Tibial nerve (tissue), 4 donors: ENCODE measurements at regions not wholly inside any gene's neighbourhood (a gene's known extent, or its start where the extent isn't known, plus 50 kb on each side); places are given as distances from the start of the nearest gene placed in this dataset.

ENCODE experiments used
- DNase-seq, 2 donors: peaks; one replicate each; pipeline ENCODE4 v3.0.0-alpha.2; 2019; ENCODE audit warnings: low spot score in 2 of 2
- H3K27ac ChIP-seq, 4 donors: fragments of 200-600 bp; sonication (generic) in 3 of 4; one replicate each; pipeline ENCODE4 v1.5.1; 2017 to 2019; ENCODE audit warnings: mild to moderate bottlenecking in 1 of 4
- H3K27me3 ChIP-seq, 2 donors: fragments of 200-600 bp; sonication (generic) in 1 of 2; one replicate each; pipeline versions ENCODE4 v1.5.1 to v1.6.0; 2017 to 2019
- H3K36me3 ChIP-seq, 3 donors: fragments of 200-600 bp; sonication (generic); one replicate each; pipeline ENCODE4 v1.5.1; 2018 to 2019
- H3K4me1 ChIP-seq, 4 donors: fragments of 200-600 bp; sonication (generic) in 3 of 4; one replicate each; pipeline ENCODE4 v1.5.1; 2017 to 2019
- H3K4me3 ChIP-seq, 4 donors: fragments of 200-600 bp; sonication (generic) in 3 of 4; one replicate each; pipeline ENCODE4 v1.5.1; 2017 to 2019; ENCODE audit warnings: mild to moderate bottlenecking in 1 of 4, moderate library complexity in 1 of 4
- H3K9me3 ChIP-seq, 4 donors: fragments of 200-600 bp; sonication (generic) in 3 of 4; one replicate each; pipeline ENCODE4 v1.5.1; 2017 to 2019
- EP300 ChIP-seq, 2 donors: sonication (generic); formaldehyde crosslinking; IDR thresholded peaks; one replicate each; pipeline ENCODE4 v1.6.1; 2017; ENCODE audit warnings: antibody characterized with exemption in 2 of 2, mild to moderate bottlenecking in 1 of 2
- POLR2A ChIP-seq, 2 donors: fragments of 450-650 bp; IDR thresholded peaks; one replicate each; pipeline ENCODE4 v1.6.1; 2017; ENCODE audit warnings: antibody characterized with exemption in 2 of 2, mild to moderate bottlenecking in 2 of 2, moderate library complexity in 2 of 2
- WGBS, 2 donors: methylation state at CpG; one replicate each; pipeline ENCODE4 v1.1.5; 2018; 5-methylcytosine and 5-hydroxymethylcytosine counted together
- TF ChIP-seq, protein P1 (sequence below), 5 experiments: fragments of 200-600 bp in 3 of 5; fragments of 450-650 bp in 2 of 5; sonication (generic) in 3 of 5; IDR thresholded peaks; one replicate each; pipeline ENCODE4 v1.5.1; 2016 to 2019; ENCODE audit warnings: antibody characterized with exemption in 5 of 5, mild to moderate bottlenecking in 3 of 5, moderate library complexity in 2 of 5

DNA sequence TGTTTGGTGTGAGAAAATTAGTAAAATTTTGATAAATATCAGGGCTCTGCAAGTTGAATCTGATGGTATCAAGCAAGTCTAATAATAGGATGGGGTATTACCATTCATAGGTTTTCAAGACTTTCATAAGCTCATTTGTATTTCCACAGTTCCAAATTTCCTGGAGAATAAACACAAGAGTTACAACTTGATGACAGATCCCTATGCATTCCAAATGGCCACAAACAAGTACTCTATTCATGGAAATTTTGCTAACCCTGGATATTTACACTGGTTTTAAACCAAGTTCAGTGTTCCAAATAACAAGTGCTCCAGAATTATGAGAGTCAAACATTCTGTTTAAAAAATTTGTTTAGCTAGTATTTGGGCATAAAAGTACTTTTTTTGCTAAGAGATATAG is 75.0 kb upstream of the CNTN6 start:
- DNase-seq: no peak
- H3K27ac ChIP-seq: no peak overlapping the region
- no peaks in the 10 kb centered on the region for H3K27me3 ChIP-seq
- TF ChIP-seq EP300 (IDR thresholded peaks at IDR 0.05) (no peak), POLR2A (IDR thresholded peaks at IDR 0.05) (no peak)
- TF ChIP-seq, protein P1, sequence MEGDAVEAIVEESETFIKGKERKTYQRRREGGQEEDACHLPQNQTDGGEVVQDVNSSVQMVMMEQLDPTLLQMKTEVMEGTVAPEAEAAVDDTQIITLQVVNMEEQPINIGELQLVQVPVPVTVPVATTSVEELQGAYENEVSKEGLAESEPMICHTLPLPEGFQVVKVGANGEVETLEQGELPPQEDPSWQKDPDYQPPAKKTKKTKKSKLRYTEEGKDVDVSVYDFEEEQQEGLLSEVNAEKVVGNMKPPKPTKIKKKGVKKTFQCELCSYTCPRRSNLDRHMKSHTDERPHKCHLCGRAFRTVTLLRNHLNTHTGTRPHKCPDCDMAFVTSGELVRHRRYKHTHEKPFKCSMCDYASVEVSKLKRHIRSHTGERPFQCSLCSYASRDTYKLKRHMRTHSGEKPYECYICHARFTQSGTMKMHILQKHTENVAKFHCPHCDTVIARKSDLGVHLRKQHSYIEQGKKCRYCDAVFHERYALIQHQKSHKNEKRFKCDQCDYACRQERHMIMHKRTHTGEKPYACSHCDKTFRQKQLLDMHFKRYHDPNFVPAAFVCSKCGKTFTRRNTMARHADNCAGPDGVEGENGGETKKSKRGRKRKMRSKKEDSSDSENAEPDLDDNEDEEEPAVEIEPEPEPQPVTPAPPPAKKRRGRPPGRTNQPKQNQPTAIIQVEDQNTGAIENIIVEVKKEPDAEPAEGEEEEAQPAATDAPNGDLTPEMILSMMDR (IDR thresholded peaks at IDR 0.05): no peak
- no peaks in the 10 kb centered on the region for H3K9me3 ChIP-seq
- H3K4me3 ChIP-seq: no peak overlapping the region
- H3K4me1 ChIP-seq: no peaks in the 10 kb centered on the region
- no peaks in the 10 kb centered on the region for H3K36me3 ChIP-seq

DNA sequence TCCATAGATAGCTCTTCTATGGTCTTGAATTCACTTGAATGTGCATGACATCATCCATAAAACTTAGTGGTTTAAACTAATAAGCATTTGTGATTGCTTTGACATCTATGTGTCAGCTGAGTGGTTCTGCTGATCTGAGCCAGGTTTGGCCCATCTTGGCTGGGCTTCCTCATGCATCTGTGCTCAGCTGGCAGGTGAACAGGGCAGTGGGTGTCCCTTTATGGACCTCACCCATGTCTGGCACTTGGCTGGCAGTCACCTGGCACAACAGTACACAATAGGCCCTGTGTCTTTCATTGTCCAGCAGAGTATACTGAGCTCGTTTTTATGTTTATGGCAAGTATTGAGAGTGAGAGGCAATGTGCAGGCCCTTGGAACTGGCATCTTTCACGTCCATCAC is 73.7 kb upstream of the CNTN6 start:
- Histone ChIP-seq H3K9me3 (no peaks in the 10 kb centered on the region), H3K4me3 (no peak overlapping the region), H3K36me3 (no peaks in the 10 kb centered on the region), H3K27ac (no peak overlapping the region), H3K27me3 (no peaks in the 10 kb centered on the region), H3K4me1 (no peaks in the 10 kb centered on the region)
- 57 to 58% methylated on average over 2 of the region's 2 CpGs for WGBS, 2 donors
- no peak for DNase-seq
- TF ChIP-seq POLR2A (IDR thresholded peaks at IDR 0.05) (no peak), EP300 (IDR thresholded peaks at IDR 0.05) (no peak)
- TF ChIP-seq, protein P1 (IDR thresholded peaks at IDR 0.05): no peak

DNA sequence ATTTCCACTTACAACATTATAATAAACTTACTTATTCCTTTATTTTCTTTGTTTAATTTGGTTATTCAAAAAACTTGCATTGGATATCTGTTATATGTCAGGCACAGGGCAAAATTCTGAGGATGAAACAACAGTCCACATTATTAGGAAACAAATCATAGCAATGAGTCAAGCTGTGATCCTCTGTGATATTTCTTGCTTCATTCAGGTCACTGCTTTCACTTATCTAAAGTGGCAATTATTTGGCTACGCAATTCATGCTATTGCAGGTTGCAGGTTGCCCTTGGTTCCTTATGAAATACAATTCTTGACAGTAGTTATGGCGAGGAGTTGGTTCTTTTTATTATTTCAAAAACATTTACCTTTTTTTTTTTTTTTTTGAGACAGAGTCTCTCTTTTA is 66.4 kb upstream of the CNTN6 start:
- WGBS, 2 donors: 84 to 88% methylated on average over 2 of the region's 2 CpGs
- H3K9me3 ChIP-seq: no peaks in the 10 kb centered on the region

DNA sequence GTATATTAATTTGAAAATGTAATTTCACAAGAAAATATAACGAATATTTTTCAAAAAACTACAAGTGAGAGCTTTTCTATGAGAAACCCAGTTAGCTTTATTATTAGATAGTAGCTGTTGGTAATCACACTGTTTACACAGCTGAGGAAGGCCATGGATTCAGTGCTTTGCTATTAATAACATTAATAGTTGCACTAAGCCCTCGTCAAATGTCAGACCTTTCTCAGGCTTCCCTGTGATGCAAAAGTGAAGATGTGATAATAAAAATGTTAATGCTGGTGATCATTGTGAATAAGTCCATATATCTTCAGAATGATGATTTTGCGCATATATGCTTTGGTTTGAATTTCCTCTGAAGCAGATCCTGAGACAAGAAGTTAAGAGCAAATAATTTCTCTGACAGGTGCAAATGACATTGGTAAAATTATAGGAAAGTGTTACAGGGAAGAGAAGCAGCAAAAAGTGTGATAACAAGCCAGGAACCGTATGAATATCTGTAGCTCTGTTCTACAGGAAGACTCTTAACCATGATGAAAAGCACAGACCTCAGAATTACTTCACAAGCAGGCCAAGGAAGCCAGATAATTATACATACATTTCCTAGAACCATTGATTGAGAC is 56.5 kb upstream of the CNTN6 start:
- no peaks in the 10 kb centered on the region for H3K36me3 ChIP-seq
- H3K4me1 ChIP-seq: no peaks in the 10 kb centered on the region
- no peak overlapping the region for H3K4me3 ChIP-seq
- H3K27me3 ChIP-seq: no peaks in the 10 kb centered on the region
- 49 to 61% methylated on average over 4 of the region's 4 CpGs for WGBS, 2 donors
- TF ChIP-seq EP300 (IDR thresholded peaks at IDR 0.05): no peak
- H3K27ac ChIP-seq: no peak overlapping the region
- peaks cover 0 to 22% (median 0%) of the 10 kb centered on the region in 4 donors for H3K9me3 ChIP-seq
- no peak for DNase-seq

More for the DNA sequence above, 66.4 kb upstream of the CNTN6 start:
- H3K4me1 ChIP-seq: no peaks in the 10 kb centered on the region
- H3K4me3 ChIP-seq: no peak overlapping the region
- H3K27ac ChIP-seq: no peak overlapping the region
- H3K36me3 ChIP-seq: no peaks in the 10 kb centered on the region
- DNase-seq: no peak
- TF ChIP-seq, protein P1 (IDR thresholded peaks at IDR 0.05): no peak
- TF ChIP-seq POLR2A (IDR thresholded peaks at IDR 0.05): no peak
- no peak for TF ChIP-seq EP300 (IDR thresholded peaks at IDR 0.05)
- no peaks in the 10 kb centered on the region for H3K27me3 ChIP-seq

DNA sequence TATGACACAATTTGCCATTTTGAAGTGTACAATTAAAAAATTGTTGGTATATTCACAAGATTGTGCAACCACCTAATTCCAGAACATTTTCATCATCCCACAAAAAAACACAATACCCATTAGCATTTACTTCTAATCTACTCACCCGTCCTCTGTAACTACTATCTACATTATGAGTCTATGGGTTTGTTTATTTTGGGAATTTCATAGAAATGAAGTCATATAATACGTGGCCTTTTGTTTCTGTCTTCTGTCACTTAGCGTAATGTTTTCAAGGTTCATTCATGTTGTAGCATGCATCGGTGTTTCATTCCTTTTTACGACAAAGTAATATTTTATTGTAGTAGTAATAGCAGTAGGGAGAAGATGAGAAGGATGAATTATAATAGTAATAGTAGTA is 55.2 kb upstream of the CNTN6 start:
- no peaks in the 10 kb centered on the region for H3K4me1 ChIP-seq
- 85% methylated on average over 5 of the region's 5 CpGs for WGBS, 2 donors
- no peak overlapping the region for H3K27ac ChIP-seq
- H3K4me3 ChIP-seq: no peak overlapping the region
- H3K27me3 ChIP-seq: no peaks in the 10 kb centered on the region
- H3K36me3 ChIP-seq: no peaks in the 10 kb centered on the region
- H3K9me3 ChIP-seq: peaks cover 0 to 17% (median 0%) of the 10 kb centered on the region in 4 donors
- DNase-seq: no peak
- TF ChIP-seq, protein P1 (IDR thresholded peaks at IDR 0.05): no peak
- TF ChIP-seq EP300 (IDR thresholded peaks at IDR 0.05): no peak
- no peak for TF ChIP-seq POLR2A (IDR thresholded peaks at IDR 0.05)
